Gastroesophageal sphincter (tissue), 3 donors: ENCODE measurements at regions not wholly inside any gene's neighbourhood (a gene's known extent, or its start where the extent isn't known, plus 50 kb on each side); places are given as distances from the start of the nearest gene placed in this dataset.

ENCODE experiments used
- CTCF ChIP-seq, 4 experiments: fragments of 200-600 bp in 2 of 4; fragments of 450-650 bp in 2 of 4; sonication (generic) in 1 of 4; IDR thresholded peaks; one replicate each; pipeline ENCODE4 v1.5.1; 2017 to 2019; ENCODE audit warnings: antibody characterized with exemption in 4 of 4, mild to moderate bottlenecking in 2 of 4, moderate library complexity in 2 of 4
- POLR2A ChIP-seq, 2 donors: fragments of 450-650 bp; IDR thresholded peaks; one replicate each; pipeline ENCODE4 v1.6.1; 2017; ENCODE audit warnings: antibody characterized with exemption in 2 of 2, mild to moderate bottlenecking in 2 of 2, moderate library complexity in 1 of 2

DNA sequence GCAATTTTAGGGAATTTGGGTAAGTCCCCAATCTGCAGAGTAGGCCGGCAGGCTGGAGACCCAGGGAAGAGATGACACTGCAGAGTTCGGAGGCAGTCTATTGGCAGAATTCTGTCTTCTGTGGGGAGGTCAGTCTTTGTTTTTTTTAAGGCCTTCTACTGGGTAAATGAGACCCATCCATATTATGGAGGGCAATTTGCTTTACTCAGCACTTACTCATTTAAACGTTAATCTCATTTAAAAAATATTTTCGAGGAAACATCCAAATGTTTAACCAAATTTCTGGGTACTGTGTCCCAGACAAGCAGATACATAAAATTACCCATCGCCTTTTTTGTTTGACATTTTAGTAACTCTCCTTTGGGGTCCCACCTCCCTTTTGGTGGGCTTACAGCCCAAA is 139.5 kb downstream of the IRS1 start:
- TF ChIP-seq POLR2A (IDR thresholded peaks at IDR 0.05): no peak
- TF ChIP-seq CTCF (IDR thresholded peaks at IDR 0.05): no peak
